K562 (cell line): ENCODE measurements at regions not wholly inside any gene's neighbourhood (a gene's known extent, or its start where the extent isn't known, plus 50 kb on each side); places are given as distances from the start of the nearest gene placed in this dataset.

Experiments
- ARID2 ChIP-seq: fragments of 450-650 bp; IDR thresholded peaks from 2 replicates; pipeline ENCODE4 v1.6.1; 2017; ENCODE audit warnings: antibody characterized with exemption, mild to moderate bottlenecking
- CAMTA2 ChIP-seq: fragments of 250-450 bp; sonication (Bioruptor Pico); conservative IDR thresholded peaks from 2 replicates; pipeline ENCODE4 v1.5.1; 2022
- CBX5 ChIP-seq: IDR thresholded peaks from 2 replicates; pipeline ENCODE4 v1.6.1; 2014; ENCODE audit warnings: low read depth, borderline replicate concordance
- CHD7 ChIP-seq: fragments of 200-600 bp; sonication (generic); IDR thresholded peaks from one replicate; pipeline ENCODE4 v1.6.1; 2012; ENCODE audit warnings: mild to moderate bottlenecking, low read depth, low read length, inconsistent platforms
- MXI1 ChIP-seq: IDR thresholded peaks from 2 replicates; pipeline ENCODE4 v1.6.1; 2011; ENCODE audit warnings: low read depth, mild to moderate bottlenecking, improper control_type of control experiment, low read length
- NR1H2 ChIP-seq: sonication (generic); formaldehyde crosslinking; IDR thresholded peaks from 2 replicates; pipeline ENCODE4 v1.4.0; 2020; ENCODE audit warnings: mild to moderate bottlenecking, missing genetic modification reagents
- POLR3A ChIP-seq: IDR thresholded peaks from 2 replicates; pipeline ENCODE4 v1.6.1; 2011; ENCODE audit warnings: borderline replicate concordance, mild to moderate bottlenecking, moderate library complexity; ENCODE audit not compliant: insufficient read length, insufficient read depth; ENCODE audit errors: extremely low read depth
- SNRNP70 ChIP-seq: fragments of 200-400 bp; formaldehyde crosslinking; optimal IDR thresholded peaks from 2 replicates; pipeline ENCODE3; 2017; ENCODE audit warnings: low read depth, low read length
- STAT5A ChIP-seq: IDR thresholded peaks from 2 replicates; pipeline ENCODE4 v1.6.1; 2012; ENCODE audit warnings: low read length, inconsistent platforms, borderline replicate concordance
- TCF3 ChIP-seq: sonication (generic); formaldehyde crosslinking; IDR thresholded peaks from 2 replicates; pipeline ENCODE4 v1.4.0; 2020; ENCODE audit warnings: mild to moderate bottlenecking, missing genetic modification reagents
- TFAP4 ChIP-seq: sonication (generic); formaldehyde crosslinking; IDR thresholded peaks from 2 replicates; pipeline ENCODE4 v1.8.0; 2022; ENCODE audit warnings: missing genetic modification reagents, mild to moderate bottlenecking, moderate library complexity, borderline replicate concordance

- TF ChIP-seq CHD7 (no peak), NR1H2 (CRISPR knock-in tag) (no peak), SNRNP70 (no peak), CAMTA2 (CRISPR knock-in tag) (no peak), MXI1 (no peak), STAT5A (peak; percentile 65; the same call in 1 of the 2 replicates), TFAP4 (CRISPR knock-in tag) (no peak), ARID2 (no peak), POLR3A (no peak), TCF3 (CRISPR knock-in tag) (peak; percentile 82), CBX5 (0 out of 2 replicates have a peak, but pooled peaks have one; percentile 46)
Measured at GRCh38 chr10:61830846-61831273, 70.6 kb upstream of the ARID5B start (continued).
